ENCODE measurements at regions not wholly inside any gene's neighbourhood (a gene's known extent, or its start where the extent isn't known, plus 50 kb on each side); places are given as distances from the start of the nearest gene placed in this dataset.

DNA sequence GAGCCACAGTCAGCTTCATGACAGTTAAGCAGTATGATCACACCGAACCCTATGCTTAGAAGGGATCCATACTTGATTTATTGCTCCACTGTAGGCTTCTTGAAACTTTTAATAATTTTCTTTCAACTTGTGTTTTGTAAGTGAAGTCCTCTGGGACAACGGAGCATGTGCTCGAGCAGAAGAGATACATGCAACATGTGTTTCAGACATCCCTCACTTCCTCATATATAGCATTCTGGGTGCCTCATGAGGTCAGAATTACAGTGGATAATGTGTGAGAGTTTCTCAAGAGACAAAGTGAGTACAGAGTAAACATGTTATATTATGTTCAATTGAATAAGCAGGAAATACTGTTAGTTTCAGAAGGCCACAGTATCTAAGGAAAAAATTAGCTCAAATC is 893.2 kb downstream of the FAT4 start:
- no peak for TF ChIP-seq GATA2 (IDR thresholded peaks at IDR 0.05; ENCODE audit: low read depth, low read length)
- TF ChIP-seq GATA3 (IDR thresholded peaks at IDR 0.05; ENCODE audit: low read depth, low read length): no peak

All from SH-SY5Y (cell line).